ENCODE measurements at regions not wholly inside any gene's neighbourhood (a gene's known extent, or its start where the extent isn't known, plus 50 kb on each side); places are given as distances from the start of the nearest gene placed in this dataset.

DNA sequence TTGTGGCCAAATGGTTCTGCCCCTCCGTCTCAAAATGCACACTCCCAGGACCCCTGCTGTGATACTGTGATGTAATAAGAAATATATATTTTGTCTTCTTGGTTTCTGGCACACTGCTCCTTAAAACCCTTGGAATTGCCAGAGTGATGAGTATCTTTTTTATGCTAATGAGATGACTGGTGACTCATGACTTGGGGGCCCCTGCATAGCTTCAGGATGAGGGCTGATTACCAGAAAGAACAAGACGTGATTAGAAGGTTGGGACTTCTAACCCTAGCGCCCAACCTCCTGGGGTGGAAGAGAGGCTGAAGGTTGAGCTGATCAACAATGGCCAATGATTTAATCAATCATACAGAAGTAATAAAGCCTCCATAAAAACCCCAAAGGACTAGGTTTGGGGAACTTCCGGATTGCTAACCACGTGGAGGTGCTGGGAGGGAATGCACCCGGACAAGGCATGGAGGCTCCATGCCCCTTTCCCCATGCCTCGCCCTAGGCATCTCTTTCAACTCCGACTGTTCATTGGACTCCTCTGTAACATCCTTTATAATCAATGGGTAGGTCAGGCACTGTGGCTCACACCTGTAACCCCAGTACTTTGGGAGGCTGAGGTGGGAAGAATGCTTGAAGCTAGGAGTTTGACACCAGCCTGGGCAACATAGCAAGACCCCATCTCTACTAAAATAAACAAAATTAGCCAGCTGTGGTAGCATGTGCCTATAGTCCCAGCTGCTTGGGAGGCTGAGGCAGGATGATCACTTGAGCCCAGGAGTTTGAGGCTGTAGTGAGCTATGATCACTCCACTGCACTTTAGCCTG is 89.1 kb downstream of the HS1BP3 start (continued):
- TF ChIP-seq, protein P1, sequence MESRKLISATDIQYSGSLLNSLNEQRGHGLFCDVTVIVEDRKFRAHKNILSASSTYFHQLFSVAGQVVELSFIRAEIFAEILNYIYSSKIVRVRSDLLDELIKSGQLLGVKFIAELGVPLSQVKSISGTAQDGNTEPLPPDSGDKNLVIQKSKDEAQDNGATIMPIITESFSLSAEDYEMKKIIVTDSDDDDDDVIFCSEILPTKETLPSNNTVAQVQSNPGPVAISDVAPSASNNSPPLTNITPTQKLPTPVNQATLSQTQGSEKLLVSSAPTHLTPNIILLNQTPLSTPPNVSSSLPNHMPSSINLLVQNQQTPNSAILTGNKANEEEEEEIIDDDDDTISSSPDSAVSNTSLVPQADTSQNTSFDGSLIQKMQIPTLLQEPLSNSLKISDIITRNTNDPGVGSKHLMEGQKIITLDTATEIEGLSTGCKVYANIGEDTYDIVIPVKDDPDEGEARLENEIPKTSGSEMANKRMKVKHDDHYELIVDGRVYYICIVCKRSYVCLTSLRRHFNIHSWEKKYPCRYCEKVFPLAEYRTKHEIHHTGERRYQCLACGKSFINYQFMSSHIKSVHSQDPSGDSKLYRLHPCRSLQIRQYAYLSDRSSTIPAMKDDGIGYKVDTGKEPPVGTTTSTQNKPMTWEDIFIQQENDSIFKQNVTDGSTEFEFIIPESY (CRISPR knock-in tag; IDR thresholded peaks at IDR 0.05) = no peak
- TF ChIP-seq, protein P2, sequence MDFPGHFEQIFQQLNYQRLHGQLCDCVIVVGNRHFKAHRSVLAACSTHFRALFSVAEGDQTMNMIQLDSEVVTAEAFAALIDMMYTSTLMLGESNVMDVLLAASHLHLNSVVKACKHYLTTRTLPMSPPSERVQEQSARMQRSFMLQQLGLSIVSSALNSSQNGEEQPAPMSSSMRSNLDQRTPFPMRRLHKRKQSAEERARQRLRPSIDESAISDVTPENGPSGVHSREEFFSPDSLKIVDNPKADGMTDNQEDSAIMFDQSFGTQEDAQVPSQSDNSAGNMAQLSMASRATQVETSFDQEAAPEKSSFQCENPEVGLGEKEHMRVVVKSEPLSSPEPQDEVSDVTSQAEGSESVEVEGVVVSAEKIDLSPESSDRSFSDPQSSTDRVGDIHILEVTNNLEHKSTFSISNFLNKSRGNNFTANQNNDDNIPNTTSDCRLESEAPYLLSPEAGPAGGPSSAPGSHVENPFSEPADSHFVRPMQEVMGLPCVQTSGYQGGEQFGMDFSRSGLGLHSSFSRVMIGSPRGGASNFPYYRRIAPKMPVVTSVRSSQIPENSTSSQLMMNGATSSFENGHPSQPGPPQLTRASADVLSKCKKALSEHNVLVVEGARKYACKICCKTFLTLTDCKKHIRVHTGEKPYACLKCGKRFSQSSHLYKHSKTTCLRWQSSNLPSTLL (IDR thresholded peaks at IDR 0.05) = no peak
- TF ChIP-seq HOXB6 (CRISPR knock-in tag; IDR thresholded peaks at IDR 0.05; ENCODE audit: borderline replicate concordance) = no peak
- TF ChIP-seq, protein P3, sequence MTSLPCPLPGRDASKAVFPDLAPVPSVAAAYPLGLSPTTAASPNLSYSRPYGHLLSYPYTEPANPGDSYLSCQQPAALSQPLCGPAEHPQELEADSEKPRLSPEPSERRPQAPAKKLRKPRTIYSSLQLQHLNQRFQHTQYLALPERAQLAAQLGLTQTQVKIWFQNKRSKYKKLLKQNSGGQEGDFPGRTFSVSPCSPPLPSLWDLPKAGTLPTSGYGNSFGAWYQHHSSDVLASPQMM (CRISPR knock-in tag; IDR thresholded peaks at IDR 0.05) = no peak
- no peak for TF ChIP-seq ZKSCAN3 (CRISPR knock-in tag; IDR thresholded peaks at IDR 0.05)
- TF ChIP-seq, protein P4, sequence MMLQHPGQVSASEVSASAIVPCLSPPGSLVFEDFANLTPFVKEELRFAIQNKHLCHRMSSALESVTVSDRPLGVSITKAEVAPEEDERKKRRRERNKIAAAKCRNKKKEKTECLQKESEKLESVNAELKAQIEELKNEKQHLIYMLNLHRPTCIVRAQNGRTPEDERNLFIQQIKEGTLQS (IDR thresholded peaks at IDR 0.05) = peak; percentile 91
- TF ChIP-seq, protein P4 (CRISPR knock-in tag; conservative IDR thresholded peaks at IDR 0.05) = no peak
- TF ChIP-seq SMAD1 (IDR thresholded peaks at IDR 0.05; ENCODE audit: low read depth, low read length, partially characterized antibody) = peak; percentile 18
- TF ChIP-seq FOXP1 (CRISPR knock-in tag; IDR thresholded peaks at IDR 0.05) = no peak
- TF ChIP-seq MEIS2 (IDR thresholded peaks at IDR 0.05; ENCODE audit: partially characterized antibody) = peak; percentile 69
- no peak for TF ChIP-seq ETV5 (CRISPR knock-in tag; IDR thresholded peaks at IDR 0.05; ENCODE audit: low read depth)
- no peak for TF ChIP-seq PHF21A (IDR thresholded peaks at IDR 0.05; ENCODE audit: borderline replicate concordance, low read depth)
- peak; percentile 96 for TF ChIP-seq FOSL1 (tag; conservative IDR thresholded peaks at IDR 0.05)
- TF ChIP-seq PTBP1 (IDR thresholded peaks at IDR 0.05; ENCODE audit: low read depth, low read length) = no peak
- no peak for TF ChIP-seq HDAC3 (IDR thresholded peaks at IDR 0.05; ENCODE audit: borderline replicate concordance, partially characterized antibody)
- no peak for TF ChIP-seq RFX5 (IDR thresholded peaks at IDR 0.05; ENCODE audit: low read depth, low read length)
- TF ChIP-seq, protein P5, sequence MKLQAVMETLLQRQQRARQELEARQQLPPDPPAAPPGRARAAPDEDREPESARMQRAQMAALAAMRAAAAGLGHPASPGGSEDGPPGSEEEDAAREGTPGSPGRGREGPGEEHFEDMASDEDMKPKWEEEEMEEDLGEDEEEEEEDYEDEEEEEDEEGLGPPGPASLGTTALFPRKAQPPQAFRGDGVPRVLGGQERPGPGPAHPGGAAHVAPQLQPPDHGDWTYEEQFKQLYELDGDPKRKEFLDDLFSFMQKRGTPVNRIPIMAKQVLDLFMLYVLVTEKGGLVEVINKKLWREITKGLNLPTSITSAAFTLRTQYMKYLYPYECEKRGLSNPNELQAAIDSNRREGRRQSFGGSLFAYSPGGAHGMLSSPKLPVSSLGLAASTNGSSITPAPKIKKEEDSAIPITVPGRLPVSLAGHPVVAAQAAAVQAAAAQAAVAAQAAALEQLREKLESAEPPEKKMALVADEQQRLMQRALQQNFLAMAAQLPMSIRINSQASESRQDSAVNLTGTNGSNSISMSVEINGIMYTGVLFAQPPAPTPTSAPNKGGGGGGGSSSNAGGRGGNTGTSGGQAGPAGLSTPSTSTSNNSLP (IDR thresholded peaks at IDR 0.05; ENCODE audit: borderline replicate concordance, low read depth, low read length) = no peak
- TF ChIP-seq CC2D1A (IDR thresholded peaks at IDR 0.05) = no peak
- TF ChIP-seq ZNF224 (CRISPR knock-in tag; IDR thresholded peaks at IDR 0.05) = no peak
- no peak for TF ChIP-seq BACH1 (tag; IDR thresholded peaks at IDR 0.05)
- TF ChIP-seq, protein P6, sequence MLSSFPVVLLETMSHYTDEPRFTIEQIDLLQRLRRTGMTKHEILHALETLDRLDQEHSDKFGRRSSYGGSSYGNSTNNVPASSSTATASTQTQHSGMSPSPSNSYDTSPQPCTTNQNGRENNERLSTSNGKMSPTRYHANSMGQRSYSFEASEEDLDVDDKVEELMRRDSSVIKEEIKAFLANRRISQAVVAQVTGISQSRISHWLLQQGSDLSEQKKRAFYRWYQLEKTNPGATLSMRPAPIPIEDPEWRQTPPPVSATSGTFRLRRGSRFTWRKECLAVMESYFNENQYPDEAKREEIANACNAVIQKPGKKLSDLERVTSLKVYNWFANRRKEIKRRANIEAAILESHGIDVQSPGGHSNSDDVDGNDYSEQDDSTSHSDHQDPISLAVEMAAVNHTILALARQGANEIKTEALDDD (IDR thresholded peaks at IDR 0.05) = no peak
